Fibroblast of the aortic adventitia (primary cell): ENCODE measurements at regions not wholly inside any gene's neighbourhood (a gene's known extent, or its start where the extent isn't known, plus 50 kb on each side); places are given as distances from the start of the nearest gene placed in this dataset.

Experiments
- DNase-seq: peaks from one replicate; pipeline ENCODE4 v3.0.0-alpha.2; 2010; ENCODE audit warnings: low read depth
- H3K4me3 ChIP-seq: 2 replicates; pipeline ENCODE4 v1.5.1; 2011; ENCODE audit warnings: low read depth, mild to moderate bottlenecking, control low read depth, low read length, moderate library complexity
- CTCF ChIP-seq: IDR thresholded peaks from 2 replicates; pipeline ENCODE4 v1.5.1; 2011; ENCODE audit warnings: mild to moderate bottlenecking, low read length, control low read depth, inconsistent platforms; ENCODE audit not compliant: insufficient read depth

- no peak for DNase-seq
- no peak overlapping the region for H3K4me3 ChIP-seq
- no peak for TF ChIP-seq CTCF
These were observed 799.2 kb downstream of the REEP3 start for GRCh38 chr10:64320448-64320847.

- DNase-seq, result no peak
- TF ChIP-seq CTCF, result no peak
- no peak overlapping the region for H3K4me3 ChIP-seq
These were observed 808.3 kb downstream of the REEP3 start for GRCh38 chr10:64329510-64329909.

GRCh38 chr10:64332551-64332950 is 811.4 kb downstream of the REEP3 start:
- H3K4me3 ChIP-seq, result no peak overlapping the region
- DNase-seq, result no peak
- no peak for TF ChIP-seq CTCF

- H3K4me3 ChIP-seq, result no peak overlapping the region
- TF ChIP-seq CTCF, result no peak
- DNase-seq, result no peak
These were observed 812.9 kb downstream of the REEP3 start for GRCh38 chr10:64334084-64334483.

- TF ChIP-seq CTCF, result no peak
- no peak for DNase-seq
- H3K4me3 ChIP-seq, result no peak overlapping the region
These were observed 823.0 kb downstream of the REEP3 start for GRCh38 chr10:64344211-64344610.

GRCh38 chr10:64345856-64346255 is 824.7 kb downstream of the REEP3 start:
- DNase-seq, result no peak
- no peak for TF ChIP-seq CTCF
- H3K4me3 ChIP-seq, result no peak overlapping the region

GRCh38 chr10:64346389-64346788 is 825.2 kb downstream of the REEP3 start:
- TF ChIP-seq CTCF, result no peak
- no peak for DNase-seq
- no peak overlapping the region for H3K4me3 ChIP-seq
